ENCODE measurements at regions not wholly inside any gene's neighbourhood (a gene's known extent, or its start where the extent isn't known, plus 50 kb on each side); places are given as distances from the start of the nearest gene placed in this dataset.
"Not testable (repeated sequence)": the region's sequence is repeated elsewhere in the genome, so short reads cannot be mapped to it uniquely, and the experiment has no call there.

GRCh38 chr15:87752250-87752951 is 504.1 kb downstream of the NTRK3 start:
- no peak for DNase-seq

DNA sequence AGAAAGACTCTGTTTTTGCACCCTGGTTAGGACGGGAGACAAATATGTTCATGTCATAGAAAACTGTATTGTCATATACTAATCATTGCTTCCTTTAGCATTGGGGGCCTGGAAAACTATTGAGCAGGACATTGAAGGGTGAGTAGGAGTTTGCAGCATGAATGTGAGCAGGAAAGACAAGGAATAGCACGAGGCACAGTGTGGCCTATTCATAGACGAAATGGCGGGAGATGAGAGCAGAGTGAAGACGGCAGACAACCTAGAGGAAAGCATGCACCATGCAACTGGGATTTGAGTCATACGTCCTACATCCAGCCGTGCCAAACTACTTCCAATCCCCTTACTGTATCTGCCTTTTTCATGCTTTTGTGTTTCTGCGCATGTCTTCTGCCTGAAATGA is 508.1 kb downstream of the NTRK3 start:
- no peak for DNase-seq

DNA sequence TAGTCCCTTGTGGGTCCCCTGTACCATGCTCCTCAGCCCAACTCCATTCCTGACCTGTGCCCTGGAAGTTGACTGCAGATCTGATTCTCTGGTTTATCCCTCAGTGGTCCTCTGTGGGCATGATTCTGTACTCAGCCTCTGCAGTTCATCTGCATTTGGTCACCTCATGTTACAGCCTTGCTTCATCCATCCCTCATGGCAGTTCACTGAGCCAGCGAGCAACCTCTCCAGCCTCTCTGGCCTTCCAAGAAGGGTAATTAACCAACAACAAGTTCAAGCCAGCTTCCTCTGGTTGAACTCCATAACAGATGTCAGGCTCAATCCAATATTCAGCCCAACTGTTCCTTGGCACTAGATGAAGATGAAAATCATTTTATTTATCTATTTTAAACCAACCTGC is 509.5 kb downstream of the NTRK3 start:
- DNase-seq, result no peak

- DNase-seq, result no peak
Measured at GRCh38 chr15:87746333-87746732, 510.2 kb downstream of the NTRK3 start.

GRCh38 chr15:87744815-87745214 is 511.7 kb downstream of the NTRK3 start:
- DNase-seq, result no peak

DNA sequence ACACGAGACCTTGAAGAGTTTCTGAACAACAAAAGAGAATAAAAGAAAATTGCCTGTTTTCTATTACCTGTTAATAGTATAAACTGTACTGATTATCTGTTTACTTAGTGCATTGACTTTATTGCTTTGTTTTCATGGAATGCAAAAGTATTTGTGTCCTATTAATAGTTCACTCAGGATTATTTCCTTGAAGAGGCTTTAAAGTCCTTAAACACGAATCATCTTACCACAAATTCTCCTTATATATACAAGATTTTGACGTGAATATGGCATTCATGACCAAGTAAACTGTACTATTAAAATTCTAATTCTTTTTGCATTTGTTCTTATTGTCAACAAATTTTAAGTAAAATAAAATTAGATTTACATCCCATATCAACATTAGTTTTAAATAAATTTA is 513.0 kb downstream of the NTRK3 start:
- no peak for DNase-seq

- DNase-seq, result no peak
Measured at GRCh38 chr15:87741350-87741749, 515.2 kb downstream of the NTRK3 start.

- DNase-seq, result no peak
Measured at GRCh38 chr15:87740655-87741344, 515.7 kb downstream of the NTRK3 start.

DNA sequence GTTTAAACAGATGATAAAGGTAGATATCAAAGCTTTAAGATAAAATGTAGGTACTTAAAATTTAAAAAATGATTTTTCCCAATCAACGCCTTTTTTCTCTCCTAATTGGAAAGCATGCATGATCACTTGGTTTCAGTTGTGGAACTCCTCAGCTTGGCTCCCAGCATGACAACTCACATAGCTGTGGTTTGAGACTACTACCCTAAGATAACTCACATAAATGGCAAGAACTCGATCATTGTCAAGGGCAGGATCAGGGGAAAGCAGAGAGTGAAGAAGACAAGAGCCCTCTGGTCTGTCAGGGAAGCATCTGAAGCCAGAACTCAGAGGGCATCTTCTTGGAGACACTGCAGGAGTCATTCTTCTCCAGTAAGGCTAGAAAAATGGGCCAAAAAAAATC is 516.7 kb downstream of the NTRK3 start:
- no peak for DNase-seq

DNA sequence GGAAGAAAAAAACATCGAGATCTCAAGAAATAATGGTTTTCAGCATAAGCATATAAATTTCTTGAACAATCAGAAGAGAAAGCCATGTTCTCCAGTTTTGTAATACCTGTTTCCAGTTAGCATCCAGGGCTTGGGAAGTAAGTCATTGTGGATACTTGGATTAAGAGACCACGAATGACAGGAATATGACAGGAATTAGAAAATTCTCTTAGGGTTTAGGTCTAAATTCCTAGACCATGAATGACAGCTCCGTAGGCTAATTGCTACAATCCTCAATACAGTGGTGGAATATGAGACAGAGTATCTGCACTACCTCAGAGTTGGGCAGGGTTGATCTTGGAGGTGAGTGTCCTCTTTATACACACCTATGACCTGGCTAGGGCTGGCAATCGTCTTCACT is 517.5 kb downstream of the NTRK3 start:
- DNase-seq, result no peak

DNA sequence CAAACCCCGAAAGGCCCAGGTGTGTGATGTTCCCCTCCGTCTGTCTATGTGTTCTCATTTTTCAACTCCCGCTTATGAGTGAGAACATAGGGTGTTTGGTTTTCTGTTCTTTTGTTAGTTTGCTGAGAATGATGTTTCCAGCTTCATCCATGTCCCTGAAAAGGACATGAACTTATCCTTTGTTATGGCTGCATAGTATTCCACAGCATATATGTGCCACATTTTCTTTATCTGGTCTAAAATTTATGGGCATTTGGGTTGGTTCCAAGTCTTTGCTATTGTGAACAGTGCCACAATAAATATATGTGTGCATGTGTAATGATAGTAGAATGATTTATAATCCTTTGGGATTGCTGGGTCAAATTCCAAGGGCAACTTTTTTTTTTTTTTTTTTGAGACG is 519.1 kb downstream of the NTRK3 start:
- DNase-seq, result not testable (repeated sequence)

DNA sequence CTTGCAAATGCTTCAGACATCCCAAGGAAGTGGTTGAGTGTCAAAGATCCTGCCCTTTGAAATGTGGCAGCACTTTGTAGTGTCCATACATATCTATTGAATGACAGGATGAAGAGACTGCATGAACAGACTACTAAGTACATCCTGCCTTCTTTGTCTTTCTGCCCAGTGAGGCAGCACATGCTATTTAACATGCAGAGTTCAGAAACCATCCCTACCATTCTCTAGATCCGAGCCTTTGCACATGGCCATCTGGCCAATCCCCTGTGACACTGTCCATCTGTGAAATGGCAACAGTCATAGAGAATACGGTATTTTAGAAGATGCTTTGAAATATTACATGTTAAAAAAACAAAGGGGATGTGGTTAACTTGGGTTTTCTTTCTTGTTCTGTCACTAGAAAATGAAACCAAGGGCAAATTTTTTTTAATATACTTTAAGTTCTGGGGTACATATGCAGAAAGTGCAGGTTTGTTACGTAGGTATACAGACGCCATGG is 519.6 kb downstream of the NTRK3 start:
- DNase-seq, result no peak

DNA sequence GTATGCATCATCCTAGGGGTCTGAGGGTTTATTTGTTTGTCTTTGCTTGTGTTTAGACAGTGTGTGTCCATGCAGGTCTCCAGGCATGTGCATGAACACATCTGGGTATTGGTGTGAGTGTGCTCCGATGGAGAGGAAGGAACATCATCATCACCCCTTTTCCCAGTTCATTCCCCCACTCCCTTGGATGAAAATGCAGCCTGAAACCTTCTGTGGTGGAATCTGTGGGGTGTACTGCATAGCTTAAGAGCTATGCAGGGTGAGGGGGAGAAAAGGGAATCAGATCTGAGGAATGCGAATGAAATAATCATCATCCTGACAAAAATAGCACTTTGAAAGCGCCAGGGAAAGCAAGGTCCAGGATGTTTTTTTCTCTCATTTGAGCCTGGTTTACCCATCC is 520.1 kb downstream of the NTRK3 start:
- DNase-seq, result no peak

GRCh38 chr15:87735522-87735921 is 521.0 kb downstream of the NTRK3 start:
- DNase-seq, result no peak

GRCh38 chr15:87734571-87735373 is 521.8 kb downstream of the NTRK3 start:
- no peak for DNase-seq

DNA sequence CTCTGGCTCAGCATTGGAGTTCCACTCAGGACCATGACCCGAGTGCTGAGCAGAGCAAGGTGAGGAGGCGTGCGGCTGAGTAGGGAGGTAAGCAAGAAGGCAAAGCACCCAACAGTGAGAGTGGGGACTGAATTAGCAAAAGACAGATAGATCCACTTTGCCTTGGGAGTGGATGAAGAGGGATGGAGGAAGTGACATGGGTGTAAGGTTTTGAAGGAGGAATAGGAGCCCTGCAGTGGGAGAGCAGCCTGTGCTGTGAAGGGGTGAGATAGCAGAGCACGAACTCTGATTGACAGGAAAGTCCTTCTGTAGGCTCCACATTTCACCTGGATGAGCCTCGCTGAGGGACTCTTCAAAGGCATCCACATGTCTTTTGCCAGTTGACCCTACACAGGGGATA is 522.6 kb downstream of the NTRK3 start:
- DNase-seq, result no peak

DNA sequence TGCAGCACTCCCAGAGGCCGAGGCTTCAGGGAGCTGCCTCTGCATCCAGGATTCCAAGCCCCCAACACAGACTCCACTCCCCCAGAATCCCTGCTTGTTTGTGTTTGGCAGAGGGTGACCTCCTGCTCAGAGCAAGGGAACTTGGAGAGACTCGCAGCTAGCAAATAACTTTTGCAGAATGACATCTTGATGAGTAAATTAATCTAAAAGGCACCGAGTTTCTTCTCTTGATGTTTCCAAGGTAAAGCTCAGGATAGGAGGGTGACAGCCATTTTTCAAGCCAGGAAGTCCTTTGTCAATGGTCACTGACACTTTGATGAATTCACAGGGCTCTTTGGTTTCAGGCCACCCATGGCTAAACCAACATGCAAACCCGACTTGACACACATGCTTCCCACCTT is 523.0 kb downstream of the NTRK3 start:
- DNase-seq, result no peak

GRCh38 chr15:87732976-87733375 is 523.6 kb downstream of the NTRK3 start:
- no peak for DNase-seq

DNA sequence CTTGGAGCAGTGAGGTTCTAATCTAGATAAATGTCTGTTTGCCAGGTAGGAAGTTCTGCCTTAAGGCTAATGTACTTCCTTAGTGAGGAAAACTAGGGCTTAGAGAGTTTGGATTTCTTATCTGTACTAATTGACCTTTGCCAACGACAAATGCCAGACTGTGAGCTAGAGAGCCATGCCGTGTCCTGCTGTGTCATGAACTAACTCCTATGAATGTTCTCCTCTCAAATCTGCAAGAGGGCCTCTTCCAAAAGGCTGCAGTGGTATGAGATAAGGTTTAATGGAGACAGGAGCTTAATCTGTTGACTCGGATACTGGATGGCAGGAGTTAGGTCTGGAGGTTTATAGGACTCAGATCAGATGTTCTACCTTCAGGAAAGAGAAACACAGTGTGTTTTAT is 524.9 kb downstream of the NTRK3 start:
- DNase-seq, result no peak

DNA sequence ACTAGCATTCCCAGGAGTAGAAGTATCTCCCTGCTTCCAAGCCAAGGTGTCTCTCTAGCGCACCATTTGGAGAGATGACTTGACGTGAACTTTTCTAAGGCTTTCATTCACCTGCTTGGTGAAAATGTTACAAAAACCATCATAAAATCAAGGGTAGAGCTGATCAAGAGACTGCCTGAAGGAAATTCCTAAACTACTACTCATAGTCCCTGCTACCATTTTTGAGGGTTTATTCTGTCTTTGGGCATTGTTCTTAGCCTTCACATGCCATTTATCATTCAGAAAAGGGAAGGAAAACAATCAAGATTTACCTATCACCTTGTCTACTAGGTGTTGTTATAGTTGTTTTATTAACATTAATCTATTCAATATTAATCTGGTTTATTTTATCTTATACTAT is 525.8 kb downstream of the NTRK3 start:
- DNase-seq, result no peak

GRCh38 chr15:87728998-87729397 is 527.5 kb downstream of the NTRK3 start:
- DNase-seq, result no peak

DNA sequence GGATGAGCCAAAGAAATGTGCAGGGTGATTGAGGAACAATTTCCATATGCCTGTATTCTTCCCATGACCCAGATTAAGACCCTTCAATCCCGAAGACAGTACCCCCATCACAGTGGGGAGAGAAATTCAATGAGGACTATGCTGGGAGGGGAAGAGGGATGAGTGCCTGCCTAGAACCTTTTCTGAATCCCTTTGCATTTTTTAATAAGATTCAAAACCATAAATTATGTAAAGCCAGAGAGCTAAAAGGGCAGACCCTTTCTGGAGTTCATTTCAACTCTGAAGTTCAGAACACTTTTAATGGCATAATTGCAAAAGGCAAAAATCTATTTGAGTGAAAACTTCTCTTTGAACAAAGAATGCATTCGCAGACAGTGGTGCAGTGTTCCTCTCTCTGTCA is 529.5 kb downstream of the NTRK3 start:
- DNase-seq, result no peak

DNA sequence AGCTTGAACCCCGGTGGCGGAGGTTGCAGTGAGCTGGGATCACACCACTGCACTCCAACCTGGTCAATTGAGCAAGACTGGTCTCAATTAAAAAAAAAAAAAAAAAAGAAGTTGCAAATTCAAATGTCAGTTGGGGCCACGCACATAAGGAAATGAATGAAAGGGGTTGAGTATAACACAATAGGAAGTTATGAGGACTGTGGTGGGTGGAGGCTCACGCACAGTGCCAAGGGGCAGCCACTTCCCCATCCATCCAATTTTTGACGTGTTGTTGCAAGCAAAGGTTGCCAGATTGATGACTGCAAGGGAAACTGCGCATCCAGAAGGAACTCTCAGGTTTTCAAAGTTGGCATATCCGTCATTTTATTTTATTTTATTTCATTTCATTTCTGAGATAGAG is 532.2 kb downstream of the NTRK3 start:
- DNase-seq, result no peak
